HG03378 (cell line): ENCODE measurements at regions not wholly inside any gene's neighbourhood (a gene's known extent, or its start where the extent isn't known, plus 50 kb on each side); places are given as distances from the start of the nearest gene placed in this dataset.

Experiments used
- ATAC-seq: cut with Tn5 transposase; IDR thresholded peaks from one replicate; pipeline ENCODE4 v1.9.1; 2021; ENCODE audit warnings: mild to moderate bottlenecking, moderate library complexity; ENCODE audit not compliant: unreplicated experiment

GRCh38 chr18:73746101-73746500 is 401.5 kb downstream of the FBXO15 start:
- no peak for ATAC-seq

GRCh38 chr18:73742957-73743356 is 404.7 kb downstream of the FBXO15 start:
- ATAC-seq: no peak

GRCh38 chr18:73741946-73742345 is 405.7 kb downstream of the FBXO15 start:
- no peak for ATAC-seq

GRCh38 chr18:73739098-73739497 is 408.5 kb downstream of the FBXO15 start:
- no peak for ATAC-seq

- ATAC-seq: no peak
Observed at GRCh38 chr18:73737990-73738389, 409.6 kb downstream of the FBXO15 start.

GRCh38 chr18:73735836-73736235 is 411.8 kb downstream of the FBXO15 start:
- ATAC-seq: no peak

- no peak for ATAC-seq
Observed at GRCh38 chr18:73733806-73734314, 413.8 kb downstream of the FBXO15 start.

GRCh38 chr18:73733376-73733775 is 414.3 kb downstream of the FBXO15 start:
- ATAC-seq: no peak

- no peak for ATAC-seq
Observed at GRCh38 chr18:73728657-73729056, 419.0 kb downstream of the FBXO15 start.

- no peak for ATAC-seq
Observed at GRCh38 chr18:73724958-73725357, 422.7 kb downstream of the FBXO15 start.

GRCh38 chr18:73719611-73720010 is 428.0 kb downstream of the FBXO15 start:
- ATAC-seq: no peak

GRCh38 chr18:73717570-73717969 is 430.1 kb downstream of the FBXO15 start:
- ATAC-seq: no peak

- no peak for ATAC-seq
Observed at GRCh38 chr18:73715210-73715670, 432.4 kb downstream of the FBXO15 start.

- ATAC-seq: no peak
Observed at GRCh38 chr18:73714466-73714865, 433.2 kb downstream of the FBXO15 start.

GRCh38 chr18:73711256-73711655 is 436.4 kb downstream of the FBXO15 start:
- ATAC-seq: no peak

- ATAC-seq: no peak
Observed at GRCh38 chr18:73708591-73708990, 439.0 kb downstream of the FBXO15 start.

- no peak for ATAC-seq
Observed at GRCh38 chr18:73707035-73707434, 440.6 kb downstream of the FBXO15 start.

GRCh38 chr18:73697353-73697752 is 450.3 kb downstream of the FBXO15 start:
- no peak for ATAC-seq

GRCh38 chr18:73696698-73697097 is 450.9 kb downstream of the FBXO15 start:
- no peak for ATAC-seq

GRCh38 chr18:73696171-73696570 is 451.5 kb downstream of the FBXO15 start:
- no peak for ATAC-seq

- no peak for ATAC-seq
Observed at GRCh38 chr18:73693091-73693490, 454.5 kb downstream of the FBXO15 start.

GRCh38 chr18:73691624-73692023 is 456.0 kb downstream of the FBXO15 start:
- no peak for ATAC-seq

GRCh38 chr18:73691118-73691517 is 456.5 kb downstream of the FBXO15 start:
- ATAC-seq: no peak
